Coronary artery (tissue), 2 donors: ENCODE measurements at regions not wholly inside any gene's neighbourhood (a gene's known extent, or its start where the extent isn't known, plus 50 kb on each side); places are given as distances from the start of the nearest gene placed in this dataset.

ENCODE experiments used
- DNase-seq: peaks from one replicate; pipeline ENCODE4 v3.0.0-alpha.2; 2017; ENCODE audit warnings: low spot score
- H3K27ac ChIP-seq, 2 donors: fragments of 200-600 bp; sonication (generic); one replicate each; pipeline ENCODE4 v1.5.1; 2016 to 2019
- H3K4me3 ChIP-seq: fragments of 200-600 bp; sonication (generic); 2 replicates; pipeline ENCODE4 v1.5.1; 2016; ENCODE audit warnings: mild to moderate bottlenecking, moderate library complexity
- CTCF ChIP-seq: fragments of 200-600 bp; sonication (generic); IDR thresholded peaks from one replicate; pipeline ENCODE4 v1.5.1; 2019; ENCODE audit warnings: antibody characterized with exemption

DNA sequence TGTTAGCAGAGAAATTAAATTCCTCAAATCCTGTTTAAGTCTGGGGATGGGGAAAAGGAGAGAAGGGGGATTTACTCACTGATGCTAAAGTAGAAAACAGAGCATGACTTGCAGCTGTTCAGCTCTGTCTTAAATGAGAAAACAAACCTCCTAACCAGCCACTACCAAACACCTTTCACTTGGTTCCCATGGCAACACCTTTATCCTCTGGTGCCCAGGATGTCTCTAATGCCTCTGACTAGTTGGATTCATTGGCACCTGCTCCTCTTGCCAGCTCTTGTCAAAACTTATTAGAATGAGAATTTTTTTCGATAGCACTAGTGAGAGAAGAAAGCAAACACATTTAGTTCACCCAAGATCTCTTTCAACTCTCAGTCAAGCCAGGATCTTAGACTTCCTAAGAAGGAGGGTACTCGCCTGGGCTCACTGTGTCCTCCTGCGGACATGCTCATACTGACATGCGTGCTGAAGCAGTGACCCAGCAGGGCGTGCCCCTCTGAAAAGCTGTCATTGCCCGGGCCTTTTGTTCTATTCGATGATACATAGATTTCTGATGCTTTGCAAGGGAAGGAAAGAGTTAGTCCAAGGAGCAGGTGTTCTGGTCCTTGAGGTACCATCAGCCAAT, 656.0 kb upstream of the CELF4 start:
- Histone ChIP-seq H3K4me3 (no peak overlapping the region), H3K27ac (no peak overlapping the region)
- no peak for DNase-seq
- no peak for TF ChIP-seq CTCF

DNA sequence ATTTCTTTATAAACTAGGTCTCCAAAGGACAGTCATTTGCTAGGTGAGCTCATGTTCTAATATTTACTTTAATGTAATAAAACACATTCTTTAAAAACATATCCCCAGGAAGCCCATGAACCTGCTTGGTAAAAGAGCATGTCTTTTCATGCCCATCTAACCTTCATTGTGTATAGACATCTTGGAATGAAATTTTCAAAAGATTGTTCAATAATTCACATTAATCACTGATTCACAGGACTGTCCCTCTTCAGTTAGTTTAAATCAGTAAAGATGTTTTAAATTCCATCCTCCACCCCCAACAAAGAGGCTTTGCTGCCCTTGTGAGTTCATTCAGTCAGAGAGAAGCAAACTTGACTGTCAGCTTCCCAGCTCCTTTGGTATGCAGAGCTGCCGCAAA, 633.4 kb upstream of the CELF4 start:
- no peak for TF ChIP-seq CTCF
- no peak overlapping the region for H3K4me3 ChIP-seq
- no peak for DNase-seq
- no peak overlapping the region for H3K27ac ChIP-seq

GRCh38 chr18:38198526-38198925, 632.9 kb upstream of the CELF4 start:
- no peak overlapping the region for H3K4me3 ChIP-seq
- H3K27ac ChIP-seq = no peak overlapping the region
- TF ChIP-seq CTCF = no peak
- DNase-seq = no peak

- no peak for TF ChIP-seq CTCF
- DNase-seq = no peak
- Histone ChIP-seq H3K4me3 (no peak overlapping the region), H3K27ac (no peak overlapping the region)
Observed at GRCh38 chr18:38186491-38186890, 620.9 kb upstream of the CELF4 start.

GRCh38 chr18:38174594-38174993, 609.0 kb upstream of the CELF4 start:
- no peak overlapping the region for H3K27ac ChIP-seq
- no peak for DNase-seq
- TF ChIP-seq CTCF = no peak
- no peak overlapping the region for H3K4me3 ChIP-seq

DNA sequence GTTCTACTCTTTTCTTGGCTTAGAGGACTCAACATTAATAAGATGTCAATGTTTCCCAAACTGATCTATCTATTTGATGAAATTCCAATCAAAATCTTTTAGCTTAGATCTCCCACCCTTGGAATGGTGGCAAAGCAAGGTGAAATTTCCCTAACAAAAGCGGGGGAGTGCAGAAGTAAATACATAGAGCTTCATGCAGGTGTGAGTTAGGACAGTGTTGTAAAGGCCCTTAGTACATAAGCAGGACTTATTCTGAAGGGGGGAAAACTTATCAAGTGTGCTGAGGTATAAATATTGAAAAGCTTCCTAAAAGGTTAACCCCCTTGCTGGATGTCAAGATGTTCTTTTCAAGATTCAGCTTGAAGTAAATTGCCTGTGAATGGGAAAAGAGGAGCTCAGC, 608.6 kb upstream of the CELF4 start:
- DNase-seq = no peak
- Histone ChIP-seq H3K27ac (no peak overlapping the region), H3K4me3 (no peak overlapping the region)
- no peak for TF ChIP-seq CTCF

DNA sequence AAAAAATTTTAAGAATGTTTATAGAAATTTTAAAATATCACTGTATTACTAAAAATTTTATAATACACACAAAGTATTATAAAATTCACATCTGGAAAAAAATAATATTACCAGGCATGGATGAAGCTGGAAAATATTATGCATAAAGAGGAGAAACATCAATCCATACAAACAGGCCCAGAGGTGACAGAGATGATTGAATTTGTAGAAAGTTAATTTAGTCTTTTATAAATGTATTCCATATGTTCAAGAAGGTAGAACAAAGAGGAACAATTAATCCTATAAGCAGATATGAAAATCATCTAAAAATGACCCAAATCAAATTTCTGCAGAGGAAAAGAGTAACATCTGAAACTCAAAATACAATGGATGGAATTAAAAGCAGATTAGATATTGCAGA, 605.2 kb upstream of the CELF4 start:
- TF ChIP-seq CTCF = no peak
- no peak overlapping the region for H3K4me3 ChIP-seq
- no peak overlapping the region for H3K27ac ChIP-seq
- no peak for DNase-seq
